ENCODE measurements at regions not wholly inside any gene's neighbourhood (a gene's known extent, or its start where the extent isn't known, plus 50 kb on each side); places are given as distances from the start of the nearest gene placed in this dataset.

GRCh38 chr2:6783238-6783614, 82.5 kb downstream of the CMPK2 start:
- no peak for DNase-seq (ENCODE audit: low spot score)

GRCh38 chr2:6784291-6784690, 81.4 kb downstream of the CMPK2 start:
- DNase-seq (ENCODE audit: low spot score): no peak

GRCh38 chr2:6785493-6785892, 80.2 kb downstream of the CMPK2 start:
- DNase-seq (ENCODE audit: low spot score): no peak

- DNase-seq (ENCODE audit: low spot score): no peak
Observed at GRCh38 chr2:6787376-6787775, 78.3 kb downstream of the CMPK2 start.

GRCh38 chr2:6788614-6789013, 77.1 kb downstream of the CMPK2 start:
- DNase-seq (ENCODE audit: low spot score): no peak

- no peak for DNase-seq (ENCODE audit: low spot score)
Observed at GRCh38 chr2:6789559-6790138, 76.1 kb downstream of the CMPK2 start.

- no peak for DNase-seq (ENCODE audit: low spot score)
Observed at GRCh38 chr2:6791682-6792081, 74.0 kb downstream of the CMPK2 start.

- DNase-seq (ENCODE audit: low spot score): no peak
Observed at GRCh38 chr2:6792883-6793282, 72.8 kb downstream of the CMPK2 start.

GRCh38 chr2:6793371-6793770, 72.3 kb downstream of the CMPK2 start:
- no peak for DNase-seq (ENCODE audit: low spot score)

- DNase-seq (ENCODE audit: low spot score): no peak
Observed at GRCh38 chr2:6793913-6794312, 71.8 kb downstream of the CMPK2 start.

- DNase-seq (ENCODE audit: low spot score): no peak
Observed at GRCh38 chr2:6794448-6794847, 71.3 kb downstream of the CMPK2 start.
